CD4-positive, alpha-beta memory T cell (primary cell): ENCODE measurements at regions not wholly inside any gene's neighbourhood (a gene's known extent, or its start where the extent isn't known, plus 50 kb on each side); places are given as distances from the start of the nearest gene placed in this dataset.
"Not testable (repeated sequence)": the region's sequence is repeated elsewhere in the genome, so short reads cannot be mapped to it uniquely, and the experiment has no call there.

Experiments
- CTCF ChIA-PET: fragments of 350-600 bp; sonication (Branson Sonifier 250); formaldehyde crosslinking; loops from one replicate; lab custom pipeline; 2021; ENCODE audit warnings: inconsistent platforms; ENCODE audit not compliant: partially characterized antibody; lab: Charles Lee
- POLR2A ChIA-PET: fragments of 350-600 bp; sonication (Branson Sonifier 250); formaldehyde crosslinking; loops from one replicate; lab custom pipeline; 2021; ENCODE audit not compliant: partially characterized antibody; lab: Charles Lee
- DNase-seq, 5 donors: peaks; one replicate each; pipeline versions ENCODE4 v3.0.0 to v3.0.0-alpha.2; 2020 to 2022; ENCODE audit warnings: mixed read lengths in 1 of 5
- H3K27ac ChIP-seq: one replicate; pipeline ENCODE4 v1.7.0; 2013; ENCODE audit warnings: low read depth, low read length
- H3K27me3 ChIP-seq: 2 replicates; pipeline ENCODE4 v1.7.0; 2013; ENCODE audit warnings: mild to moderate bottlenecking, low read length, moderate library complexity; ENCODE audit not compliant: insufficient read depth
- H3K36me3 ChIP-seq: 2 replicates; pipeline ENCODE4 v1.7.0; 2013; ENCODE audit warnings: mild to moderate bottlenecking, low read length, moderate library complexity; ENCODE audit not compliant: insufficient read depth
- H3K4me1 ChIP-seq: 2 replicates; pipeline ENCODE4 v1.7.0; 2013; ENCODE audit warnings: mild to moderate bottlenecking, low read length, moderate library complexity; ENCODE audit not compliant: insufficient read depth
- H3K4me3 ChIP-seq, 2 donors: one replicate each; pipeline ENCODE4 v1.7.0; 2013; ENCODE audit warnings: low read length in 2 of 2, mild to moderate bottlenecking in 1 of 2
- H3K9me3 ChIP-seq, 2 donors: one replicate each; pipeline ENCODE4 v1.7.0; 2013; ENCODE audit warnings: low read length in 2 of 2, control low read depth in 1 of 2; ENCODE audit not compliant: control insufficient read depth in 1 of 2
- H3K27ac Mint-ChIP-seq, 7 donors: one replicate each; pipeline ENCODE4 v1.8.0; 2020 to 2021; ENCODE audit warnings: mixed read lengths in 7 of 7, mild to moderate bottlenecking in 6 of 7, inconsistent platforms in 3 of 7, moderate library complexity in 3 of 7
- H3K27me3 Mint-ChIP-seq, 2 donors: one replicate each; pipeline ENCODE4 v1.8.0; 2020 to 2021; ENCODE audit warnings: mixed read lengths in 2 of 2
- H3K36me3 Mint-ChIP-seq, 2 donors: one replicate each; pipeline ENCODE4 v1.8.0; 2020 to 2021; ENCODE audit warnings: mixed read lengths in 2 of 2, inconsistent platforms in 1 of 2, mild to moderate bottlenecking in 1 of 2
- H3K4me1 Mint-ChIP-seq, 4 donors: one replicate each; pipeline ENCODE4 v1.8.0; 2020 to 2021; ENCODE audit warnings: mixed read lengths in 4 of 4, mild to moderate bottlenecking in 1 of 4
- H3K4me3 Mint-ChIP-seq, 8 donors: one replicate each; pipeline ENCODE4 v1.8.0; 2020 to 2021; ENCODE audit warnings: mixed read lengths in 8 of 8, mild to moderate bottlenecking in 7 of 8, moderate library complexity in 6 of 8, inconsistent platforms in 3 of 8
- H3K9me3 Mint-ChIP-seq, 8 donors: one replicate each; pipeline ENCODE4 v1.8.0; 2020 to 2021; ENCODE audit warnings: mixed read lengths in 8 of 8, mild to moderate bottlenecking in 5 of 8, inconsistent platforms in 3 of 8, moderate library complexity in 1 of 8
- intact Hi-C: fragments of 100-400 bp; cut with micrococcal nuclease; formaldehyde crosslinking; loops from one replicate; pipeline ENCODE4 v1.15.1; 2023

DNA sequence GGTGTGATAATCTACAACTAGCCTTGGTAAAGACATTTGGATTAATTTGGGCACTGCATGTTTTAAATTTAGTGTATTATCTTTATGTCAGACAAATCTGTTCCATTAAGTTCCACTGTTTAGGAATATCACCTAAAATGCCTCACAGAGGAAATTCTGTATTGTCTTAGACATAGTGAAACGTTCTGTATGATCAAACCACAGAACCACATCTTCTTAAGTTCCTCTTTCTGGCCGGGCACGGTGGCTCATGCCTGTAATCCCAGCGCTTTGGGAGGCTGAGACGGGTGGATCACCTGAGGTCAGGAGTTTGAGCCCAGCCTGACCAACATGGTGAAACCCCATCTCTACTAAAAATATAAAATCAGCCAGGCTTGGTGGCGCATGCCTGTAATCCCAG lies 475.3 kb upstream of the CCDC179 start:
- H3K4me1 ChIP-seq, H3K36me3 ChIP-seq, H3K4me3 ChIP-seq, H3K27me3 ChIP-seq, CTCF ChIA-PET, H3K27ac Mint-ChIP-seq, H3K4me1 Mint-ChIP-seq, H3K27ac ChIP-seq, intact Hi-C loops, H3K36me3 Mint-ChIP-seq, DNase-seq, H3K9me3 ChIP-seq, H3K27me3 Mint-ChIP-seq, POLR2A ChIA-PET, H3K4me3 Mint-ChIP-seq: not testable (repeated sequence)
- peaks cover 0 to 19% (median 10%) of the 10 kb centered on the region in 8 donors for H3K9me3 Mint-ChIP-seq

GRCh38 chr11:23336961-23337360 lies 476.7 kb upstream of the CCDC179 start:
- DNase-seq: no peak
- H3K27ac Mint-ChIP-seq: no peak overlapping the region
- H3K4me3 Mint-ChIP-seq: no peak overlapping the region
- H3K4me3 ChIP-seq: no peak overlapping the region
- H3K27ac ChIP-seq: no peak overlapping the region
- no peaks in the 10 kb centered on the region for H3K36me3 ChIP-seq
- no peaks in the 10 kb centered on the region for H3K4me1 ChIP-seq
- peaks cover 0 to 2% of the 10 kb centered on the region in 2 donors for H3K9me3 ChIP-seq
- H3K9me3 Mint-ChIP-seq: peaks cover 0 to 13% (median 4%) of the 10 kb centered on the region in 8 donors
- ChIA-PET POLR2A (no interaction called here), CTCF (no interaction called here)
- no peaks in the 10 kb centered on the region for H3K27me3 ChIP-seq
- intact Hi-C loops: no loop called here
- H3K27me3 Mint-ChIP-seq: no peaks in the 10 kb centered on the region
- no peaks in the 10 kb centered on the region for H3K36me3 Mint-ChIP-seq
- no peaks in the 10 kb centered on the region for H3K4me1 Mint-ChIP-seq

DNA sequence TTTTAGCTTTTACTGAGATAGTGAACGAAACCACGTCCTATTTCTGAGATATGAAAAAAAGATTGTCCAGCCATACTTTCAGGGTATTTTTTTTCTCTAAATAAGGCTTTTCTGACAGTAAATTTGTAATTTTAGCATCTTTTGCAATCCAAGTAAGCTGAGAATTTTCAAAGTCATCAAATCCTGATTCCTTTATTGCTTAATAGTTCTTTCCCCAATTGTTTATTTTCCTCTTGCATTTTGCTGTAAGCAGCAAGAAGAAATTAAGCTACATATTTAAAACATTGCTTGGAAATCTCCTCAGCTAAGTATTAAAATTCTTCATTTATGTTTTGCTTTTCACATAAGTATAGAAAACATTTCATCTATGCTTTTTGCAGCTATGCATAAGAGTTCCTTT lies 493.3 kb upstream of the CCDC179 start:
- H3K4me3 Mint-ChIP-seq: no peak overlapping the region
- Histone ChIP-seq H3K9me3 (no peaks in the 10 kb centered on the region), H3K36me3 (no peaks in the 10 kb centered on the region), H3K4me3 (no peak overlapping the region), H3K4me1 (no peaks in the 10 kb centered on the region), H3K27ac (no peak overlapping the region), H3K27me3 (no peaks in the 10 kb centered on the region)
- intact Hi-C loops: no loop called here
- CTCF ChIA-PET: no interaction called here
- no peaks in the 10 kb centered on the region for H3K4me1 Mint-ChIP-seq
- H3K36me3 Mint-ChIP-seq: no peaks in the 10 kb centered on the region
- H3K9me3 Mint-ChIP-seq: peaks cover 2 to 21% (median 5%) of the 10 kb centered on the region in 8 donors
- POLR2A ChIA-PET: no interaction called here
- H3K27ac Mint-ChIP-seq: no peak overlapping the region
- no peak for DNase-seq
- no peaks in the 10 kb centered on the region for H3K27me3 Mint-ChIP-seq

- intact Hi-C loops: no loop called here
- no peak overlapping the region for H3K27ac ChIP-seq
- H3K36me3 ChIP-seq: no peaks in the 10 kb centered on the region
- Mint-ChIP-seq H3K27me3 (no peaks in the 10 kb centered on the region), H3K36me3 (no peaks in the 10 kb centered on the region), H3K4me1 (no peaks in the 10 kb centered on the region), H3K9me3 (peaks cover 3 to 29% (median 6%) of the 10 kb centered on the region in 8 donors), H3K4me3 (no peak overlapping the region), H3K27ac (no peak overlapping the region)
- H3K4me1 ChIP-seq: no peaks in the 10 kb centered on the region
- no peak overlapping the region for H3K4me3 ChIP-seq
- POLR2A ChIA-PET: no interaction called here
- DNase-seq: no peak
- H3K9me3 ChIP-seq: no peaks in the 10 kb centered on the region
- CTCF ChIA-PET: no interaction called here
- no peaks in the 10 kb centered on the region for H3K27me3 ChIP-seq
These were observed 499.0 kb upstream of the CCDC179 start for GRCh38 chr11:23359297-23359696.

DNA sequence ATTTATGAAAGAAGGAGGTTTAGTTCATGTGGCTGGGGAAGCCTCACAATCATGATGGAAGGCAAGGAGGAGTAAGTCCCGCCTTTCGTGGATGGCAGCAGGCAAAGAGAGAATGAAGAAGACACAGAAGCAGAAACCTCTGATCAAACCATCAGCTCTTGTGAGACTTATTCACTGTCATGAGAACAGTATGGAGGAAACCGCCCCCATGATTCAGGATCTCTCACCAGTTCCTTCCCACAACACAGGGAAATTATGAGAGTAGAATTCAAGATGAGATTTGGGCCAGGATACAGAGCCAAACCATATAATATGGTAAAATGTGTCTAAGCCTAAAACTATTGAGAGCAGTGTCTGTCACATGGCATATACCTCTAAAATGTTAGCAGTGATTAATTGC lies 503.8 kb upstream of the CCDC179 start:
- POLR2A ChIA-PET: no interaction called here
- Mint-ChIP-seq H3K27ac (no peak overlapping the region), H3K4me3 (no peak overlapping the region), H3K4me1 (no peaks in the 10 kb centered on the region), H3K27me3 (no peaks in the 10 kb centered on the region), H3K36me3 (no peaks in the 10 kb centered on the region), H3K9me3 (peaks cover 2 to 38% (median 9%) of the 10 kb centered on the region in 8 donors)
- H3K36me3 ChIP-seq: no peaks in the 10 kb centered on the region
- no peak overlapping the region for H3K27ac ChIP-seq
- H3K27me3 ChIP-seq: no peaks in the 10 kb centered on the region
- DNase-seq: no peak
- no peak overlapping the region for H3K4me3 ChIP-seq
- no peaks in the 10 kb centered on the region for H3K4me1 ChIP-seq
- CTCF ChIA-PET: no interaction called here
- no peaks in the 10 kb centered on the region for H3K9me3 ChIP-seq
- intact Hi-C loops: no loop called here

GRCh38 chr11:23370580-23371275 lies 510.5 kb upstream of the CCDC179 start:
- ChIA-PET POLR2A (no interaction called here), CTCF (no interaction called here)
- DNase-seq: no peak
- no peaks in the 10 kb centered on the region for H3K27me3 Mint-ChIP-seq
- peaks cover 0 to 48% (median 21%) of the 10 kb centered on the region in 8 donors for H3K9me3 Mint-ChIP-seq
- Histone ChIP-seq H3K36me3 (no peaks in the 10 kb centered on the region), H3K4me1 (no peaks in the 10 kb centered on the region), H3K9me3 (peaks cover 0 to 5% of the 10 kb centered on the region in 2 donors), H3K27ac (no peak overlapping the region), H3K27me3 (no peaks in the 10 kb centered on the region), H3K4me3 (no peak overlapping the region)
- intact Hi-C loops: no loop called here
- H3K27ac Mint-ChIP-seq: no peak overlapping the region
- H3K36me3 Mint-ChIP-seq: no peaks in the 10 kb centered on the region
- no peak overlapping the region for H3K4me3 Mint-ChIP-seq
- H3K4me1 Mint-ChIP-seq: no peaks in the 10 kb centered on the region

DNA sequence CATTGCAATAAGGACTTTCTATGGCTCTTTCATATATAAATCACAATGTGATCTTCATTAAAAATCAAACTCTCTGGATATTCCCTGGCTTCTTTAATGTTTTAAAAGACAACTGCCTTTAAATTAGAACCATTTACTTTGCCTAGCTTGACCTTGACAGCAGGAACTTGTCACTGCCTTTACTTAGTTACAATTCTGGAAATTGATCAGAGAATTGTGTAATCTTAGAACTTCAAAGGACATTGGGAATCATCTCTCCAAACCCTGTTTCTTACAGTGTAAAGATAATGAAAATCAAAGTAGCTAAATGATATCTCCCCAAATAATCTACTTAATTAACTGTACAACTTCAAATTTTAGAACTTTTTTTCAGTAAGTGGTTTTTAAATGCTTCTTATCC lies 517.6 kb upstream of the CCDC179 start:
- CTCF ChIA-PET: no interaction called here
- DNase-seq: no peak

More for the DNA sequence above, 517.6 kb upstream of the CCDC179 start:
- intact Hi-C loops: no loop called here
- POLR2A ChIA-PET: no interaction called here
- Mint-ChIP-seq H3K36me3 (no peaks in the 10 kb centered on the region), H3K4me1 (no peaks in the 10 kb centered on the region), H3K9me3 (peaks cover 2 to 32% (median 16%) of the 10 kb centered on the region in 8 donors), H3K4me3 (no peak overlapping the region), H3K27me3 (no peaks in the 10 kb centered on the region), H3K27ac (no peak overlapping the region)
- no peak overlapping the region for H3K4me3 ChIP-seq
- H3K27me3 ChIP-seq: no peaks in the 10 kb centered on the region
- H3K4me1 ChIP-seq: no peaks in the 10 kb centered on the region
- H3K27ac ChIP-seq: no peak overlapping the region
- H3K9me3 ChIP-seq: no peaks in the 10 kb centered on the region
- no peaks in the 10 kb centered on the region for H3K36me3 ChIP-seq
